Activated CD4-positive, alpha-beta memory T cell treated with anti-CD3 and anti-CD28 coated beads for 36 hours (primary cell): ENCODE measurements at regions not wholly inside any gene's neighbourhood (a gene's known extent, or its start where the extent isn't known, plus 50 kb on each side); places are given as distances from the start of the nearest gene placed in this dataset.
"Not testable (repeated sequence)": the region's sequence is repeated elsewhere in the genome, so short reads cannot be mapped to it uniquely, and the experiment has no call there.

ENCODE experiments used
- CTCF ChIA-PET: fragments of 350-600 bp; sonication (Branson Sonifier 250); formaldehyde crosslinking; loops from one replicate; lab custom pipeline; 2021; ENCODE audit warnings: antibody characterized with exemption, inconsistent platforms; lab: Charles Lee
- POLR2A ChIA-PET: fragments of 350-600 bp; sonication (Branson Sonifier 250); formaldehyde crosslinking; loops from one replicate; lab custom pipeline; 2021; ENCODE audit warnings: antibody characterized with exemption; lab: Charles Lee
- DNase-seq: peaks from one replicate; pipeline ENCODE4 v3.0.0-alpha.2; 2020
- H3K27ac Mint-ChIP-seq: one replicate; pipeline ENCODE4 v1.8.0; 2021; ENCODE audit warnings: mixed read lengths
- H3K27me3 Mint-ChIP-seq: one replicate; pipeline ENCODE4 v1.8.0; 2021; ENCODE audit warnings: mixed read lengths
- H3K36me3 Mint-ChIP-seq: one replicate; pipeline ENCODE4 v1.8.0; 2021; ENCODE audit warnings: mixed read lengths
- H3K4me1 Mint-ChIP-seq: one replicate; pipeline ENCODE4 v1.8.0; 2021; ENCODE audit warnings: low read depth, mixed read lengths
- H3K4me3 Mint-ChIP-seq: one replicate; pipeline ENCODE4 v1.8.0; 2021; ENCODE audit warnings: mild to moderate bottlenecking, mixed read lengths
- H3K9me3 Mint-ChIP-seq: one replicate; pipeline ENCODE4 v1.8.0; 2021; ENCODE audit warnings: mixed read lengths
- intact Hi-C: fragments of 100-400 bp; cut with micrococcal nuclease; formaldehyde crosslinking; loops from one replicate; pipeline ENCODE4 v1.15.1; 2023

DNA sequence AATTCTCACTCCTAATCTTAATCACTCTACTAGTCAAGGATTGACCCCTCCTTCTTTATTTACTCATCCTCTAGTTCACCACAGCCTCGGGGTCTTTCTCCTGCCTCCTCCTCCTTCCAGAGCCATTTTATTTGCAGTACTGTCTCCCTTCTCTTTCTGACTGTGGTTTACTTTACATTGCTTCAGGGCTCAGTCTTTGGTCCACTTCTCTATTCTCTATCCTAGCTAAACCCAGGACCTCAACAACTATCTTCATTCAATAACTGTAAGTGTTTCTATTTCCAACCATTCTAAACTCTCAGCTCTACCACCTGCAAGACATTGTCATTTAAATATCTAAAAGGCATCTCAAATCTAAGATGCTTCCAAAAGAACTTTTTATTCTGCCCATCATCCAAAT is 493.8 kb downstream of the TTLL7 start:
- Mint-ChIP-seq H3K27ac (no peak overlapping the region), H3K4me1 (peaks cover 45% of the 10 kb centered on the region), H3K36me3 (peaks cover 2% of the 10 kb centered on the region), H3K9me3 (peaks cover 2% of the 10 kb centered on the region), H3K4me3 (no peak overlapping the region), H3K27me3 (no peaks in the 10 kb centered on the region)
- intact Hi-C loops: loop anchor here (10.0 kb wide), 2 partner anchors 360 to 940 kb away; no protein-coding TSS in a partner anchor
- POLR2A ChIA-PET: no interaction called here
- no peak for DNase-seq
- CTCF ChIA-PET: no interaction called here

DNA sequence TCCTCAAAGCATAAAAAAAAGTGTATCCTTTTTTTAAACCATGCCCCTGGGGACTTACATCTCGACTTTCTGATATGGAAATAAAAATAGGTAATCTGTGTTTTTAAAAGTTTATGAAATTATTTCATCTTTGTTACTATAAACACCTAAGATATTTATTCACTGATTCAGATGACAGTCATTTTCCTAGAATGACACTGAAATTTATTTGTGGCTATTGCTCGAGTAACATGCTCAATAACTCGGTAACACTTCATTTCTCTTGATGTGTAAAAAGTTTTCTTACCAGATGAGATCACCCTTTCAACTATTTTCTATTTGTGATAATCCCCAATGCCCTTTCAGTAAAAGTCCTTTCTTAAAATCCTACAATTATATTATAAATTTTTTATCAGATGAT is 495.8 kb downstream of the TTLL7 start:
- CTCF ChIA-PET: no interaction called here
- no peak overlapping the region for H3K4me3 Mint-ChIP-seq
- intact Hi-C loops: loop anchor here (10.0 kb wide), 2 partner anchors 362 to 942 kb away; no protein-coding TSS in a partner anchor
- no peak for DNase-seq
- H3K9me3 Mint-ChIP-seq: peaks cover 2% of the 10 kb centered on the region
- no peaks in the 10 kb centered on the region for H3K27me3 Mint-ChIP-seq
- peaks cover 2% of the 10 kb centered on the region for H3K36me3 Mint-ChIP-seq
- H3K27ac Mint-ChIP-seq: no peak overlapping the region
- H3K4me1 Mint-ChIP-seq: peaks cover 35% of the 10 kb centered on the region
- POLR2A ChIA-PET: interaction anchor here (0.6 kb wide), 1 partner anchor 1071 kb away, joined by 3 read pairs; the partner anchor contains the start of gene CTBS

DNA sequence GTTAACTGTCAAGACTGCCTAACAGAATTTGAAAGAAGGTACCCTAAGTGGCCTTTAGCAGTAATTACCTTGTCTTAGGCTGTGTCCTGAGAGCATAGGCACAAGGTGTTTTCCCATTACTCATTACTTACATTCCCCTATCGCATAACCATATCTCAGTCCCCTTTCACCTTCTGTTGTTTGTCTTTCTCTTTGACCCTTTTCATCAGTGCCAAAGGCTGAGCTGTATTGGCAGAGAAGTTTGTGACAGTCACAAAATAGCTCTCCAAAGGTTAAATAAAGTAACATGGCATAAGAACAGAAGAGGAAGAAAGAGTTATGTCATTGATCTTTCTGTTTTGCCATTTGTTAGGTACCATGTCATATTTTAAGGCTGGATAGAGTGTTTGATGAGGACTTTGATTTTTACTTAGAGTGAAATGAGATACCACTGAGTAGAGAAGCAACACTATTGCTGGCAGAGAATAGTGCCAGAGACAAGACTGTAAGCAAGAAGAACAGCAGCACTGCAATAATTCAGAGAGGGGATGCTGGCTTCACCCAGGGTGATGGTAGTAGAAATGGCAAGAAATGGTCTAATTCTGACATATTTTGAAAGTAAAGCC is 497.8 kb downstream of the TTLL7 start:
- Mint-ChIP-seq H3K4me1 (peaks cover 25% of the 10 kb centered on the region), H3K4me3 (no peak overlapping the region), H3K36me3 (peaks cover 2% of the 10 kb centered on the region), H3K27ac (peak overlapping the region; percentile 35), H3K9me3 (peaks cover 2% of the 10 kb centered on the region), H3K27me3 (no peaks in the 10 kb centered on the region)
- POLR2A ChIA-PET: no interaction called here
- DNase-seq: no peak
- intact Hi-C loops: loop anchor here (10.0 kb wide), 2 partner anchors 364 to 944 kb away; no protein-coding TSS in a partner anchor
- CTCF ChIA-PET: no interaction called here

DNA sequence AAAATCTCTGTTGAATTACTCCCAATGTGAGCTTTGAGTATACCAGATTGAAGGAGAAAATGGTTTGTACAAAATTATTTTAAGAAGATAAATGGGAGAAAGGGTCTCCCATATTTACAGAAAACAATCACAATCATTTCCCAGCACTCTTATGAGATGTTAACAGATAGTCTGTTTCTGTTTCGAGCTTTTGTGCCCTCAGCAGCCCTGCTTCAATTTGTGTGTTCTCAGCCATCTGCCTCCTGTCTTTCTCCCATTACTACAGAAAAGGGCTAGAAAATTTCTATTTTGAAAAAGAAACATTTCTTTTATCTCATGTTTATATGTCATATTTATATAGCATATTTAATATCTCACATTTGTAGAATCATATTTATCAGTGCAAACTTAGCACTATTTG is 498.4 kb downstream of the TTLL7 start:
- Mint-ChIP-seq H3K36me3 (peaks cover 2% of the 10 kb centered on the region), H3K9me3 (peaks cover 2% of the 10 kb centered on the region), H3K27ac (no peak overlapping the region), H3K27me3 (no peaks in the 10 kb centered on the region), H3K4me1 (peaks cover 25% of the 10 kb centered on the region), H3K4me3 (no peak overlapping the region)
- intact Hi-C loops: loop anchor here (10.0 kb wide), 2 partner anchors 364 to 944 kb away; no protein-coding TSS in a partner anchor
- CTCF ChIA-PET: no interaction called here
- POLR2A ChIA-PET: no interaction called here
- DNase-seq: no peak

DNA sequence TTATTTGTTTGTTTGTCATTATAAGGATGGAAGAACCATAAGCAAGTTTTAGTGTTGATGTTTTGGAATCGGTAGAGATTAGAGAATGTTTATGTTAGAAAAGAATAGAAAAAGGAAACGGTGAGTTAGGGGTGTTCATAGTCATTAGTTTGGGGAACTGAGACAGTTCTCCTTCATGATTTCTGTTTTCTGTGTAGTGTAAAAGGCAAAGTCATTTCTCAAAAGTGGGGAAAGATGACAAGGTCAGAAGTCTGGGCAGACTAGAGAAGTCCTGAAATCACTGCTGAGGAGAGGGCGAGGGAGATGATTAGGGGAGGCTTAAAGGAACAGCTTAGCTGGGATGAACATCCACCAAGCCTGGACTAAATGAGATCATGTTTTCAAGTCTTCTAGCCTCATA is 498.9 kb downstream of the TTLL7 start:
- Mint-ChIP-seq H3K27me3 (no peaks in the 10 kb centered on the region), H3K4me1 (peaks cover 25% of the 10 kb centered on the region), H3K4me3 (no peak overlapping the region), H3K9me3 (peaks cover 2% of the 10 kb centered on the region), H3K36me3 (no peaks in the 10 kb centered on the region), H3K27ac (no peak overlapping the region)
- CTCF ChIA-PET: no interaction called here
- POLR2A ChIA-PET: no interaction called here
- no peak for DNase-seq
- intact Hi-C loops: loop anchor here (5.0 to 10.0 kb wide), 3 partner anchors 193 to 945 kb away; no protein-coding TSS in a partner anchor

DNA sequence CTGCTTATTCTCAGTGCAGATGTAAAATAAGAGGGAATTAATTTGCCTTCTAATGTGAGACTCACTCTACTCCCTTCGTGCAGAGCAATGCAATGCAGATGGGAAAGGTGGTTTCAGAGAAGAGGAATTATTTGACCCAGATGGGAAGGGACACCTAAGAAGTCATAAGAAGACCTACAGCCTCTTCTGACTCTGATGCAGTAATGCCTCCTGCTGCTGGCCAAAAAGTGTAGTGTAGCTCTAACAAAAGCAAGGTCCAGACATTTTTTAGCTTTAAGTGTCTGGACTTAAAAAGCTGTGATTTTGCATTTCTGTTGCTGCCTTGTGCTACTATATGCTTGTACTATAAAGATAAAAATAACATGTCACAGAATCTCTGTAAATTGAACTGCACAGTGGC is 501.4 kb downstream of the TTLL7 start:
- H3K36me3 Mint-ChIP-seq: no peaks in the 10 kb centered on the region
- no peak overlapping the region for H3K4me3 Mint-ChIP-seq

DNA sequence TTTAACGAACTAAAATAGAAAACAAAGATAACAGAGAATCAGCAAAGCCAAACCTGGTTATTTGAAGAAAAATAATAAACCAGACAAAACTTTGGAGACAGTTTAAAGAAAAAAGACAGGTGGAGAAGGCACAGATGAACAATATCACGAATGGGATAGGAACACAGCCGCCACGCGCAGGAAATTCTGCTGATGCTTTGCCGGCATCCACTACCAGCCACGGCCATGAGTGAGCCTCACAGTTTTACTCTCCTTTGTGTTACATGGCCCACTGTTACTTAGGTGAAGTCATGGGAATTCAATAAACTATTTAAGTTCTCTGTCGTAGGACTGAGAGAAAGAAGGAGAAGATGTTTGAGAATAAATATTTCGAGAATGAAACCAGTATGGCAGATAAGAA is 503.4 kb downstream of the TTLL7 start:
- intact Hi-C loops: loop anchor here (5.0 kb wide), 1 partner anchor 188 kb away; no protein-coding TSS in a partner anchor
- Mint-ChIP-seq H3K27ac (no peak overlapping the region), H3K9me3 (no peaks in the 10 kb centered on the region), H3K4me3 (no peak overlapping the region), H3K27me3 (no peaks in the 10 kb centered on the region), H3K36me3 (no peaks in the 10 kb centered on the region), H3K4me1 (peaks cover 21% of the 10 kb centered on the region)
- DNase-seq: no peak
- POLR2A ChIA-PET: no interaction called here
- CTCF ChIA-PET: no interaction called here

More for the DNA sequence above, 501.4 kb downstream of the TTLL7 start:
- Mint-ChIP-seq H3K9me3 (no peaks in the 10 kb centered on the region), H3K27ac (no peak overlapping the region), H3K27me3 (no peaks in the 10 kb centered on the region), H3K4me1 (peaks cover 25% of the 10 kb centered on the region)
- POLR2A ChIA-PET: no interaction called here
- CTCF ChIA-PET: interaction anchor here (1.5 kb wide), 1 partner anchor 14 kb away, joined by 4 read pairs; no protein-coding TSS in a partner anchor
- intact Hi-C loops: loop anchor here (5.0 kb wide), 1 partner anchor 190 kb away; no protein-coding TSS in a partner anchor
- DNase-seq: no peak

DNA sequence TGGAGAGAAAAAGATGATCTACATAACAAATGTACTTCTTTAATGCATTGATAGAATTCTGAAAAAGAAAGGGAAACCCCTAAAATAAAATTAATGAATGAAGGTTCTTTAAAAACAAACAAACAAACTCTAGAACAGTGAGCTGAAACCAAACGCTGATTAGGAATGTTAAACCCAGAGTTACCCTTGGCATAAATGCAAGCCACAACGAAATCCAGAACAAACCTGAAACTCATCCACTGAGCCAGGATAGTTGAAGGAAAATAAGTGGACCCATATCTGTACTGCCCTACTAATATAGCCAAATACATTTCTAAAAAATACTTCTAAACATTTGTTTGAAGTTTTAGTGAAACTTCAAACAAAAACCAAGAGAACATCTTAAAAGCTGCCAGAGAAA is 505.3 kb downstream of the TTLL7 start:
- CTCF ChIA-PET: no interaction called here
- no peak for DNase-seq
- no peak overlapping the region for H3K27ac Mint-ChIP-seq
- H3K27me3 Mint-ChIP-seq: no peaks in the 10 kb centered on the region
- H3K36me3 Mint-ChIP-seq: no peaks in the 10 kb centered on the region
- no peak overlapping the region for H3K4me3 Mint-ChIP-seq
- intact Hi-C loops: no loop called here
- POLR2A ChIA-PET: no interaction called here
- peaks cover 21% of the 10 kb centered on the region for H3K4me1 Mint-ChIP-seq
- H3K9me3 Mint-ChIP-seq: no peaks in the 10 kb centered on the region

DNA sequence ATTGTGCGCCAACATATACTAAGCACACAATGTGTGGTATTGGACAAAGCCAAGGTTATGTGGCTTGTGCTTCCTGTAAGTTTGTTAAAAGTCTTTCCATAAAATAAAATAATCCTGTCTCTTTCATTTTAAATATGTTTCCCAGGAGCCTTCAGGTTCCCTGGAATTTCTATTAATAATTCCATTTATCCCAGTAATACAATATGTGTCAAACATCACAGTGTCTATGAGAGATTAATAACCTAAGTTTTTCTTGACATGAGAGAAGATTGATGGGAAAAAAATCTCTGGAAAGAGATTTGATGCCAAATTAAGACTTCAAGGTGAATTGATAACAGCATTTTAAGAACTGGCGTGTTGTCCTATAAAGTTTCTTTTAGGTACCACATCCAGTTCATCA is 507.0 kb downstream of the TTLL7 start:
- ChIA-PET POLR2A (no interaction called here), CTCF (no interaction called here)
- DNase-seq: no peak
- peaks cover 34% of the 10 kb centered on the region for H3K4me1 Mint-ChIP-seq
- no peaks in the 10 kb centered on the region for H3K9me3 Mint-ChIP-seq
- no peak overlapping the region for H3K27ac Mint-ChIP-seq
- H3K36me3 Mint-ChIP-seq: no peaks in the 10 kb centered on the region
- intact Hi-C loops: no loop called here
- no peaks in the 10 kb centered on the region for H3K27me3 Mint-ChIP-seq
- no peak overlapping the region for H3K4me3 Mint-ChIP-seq

DNA sequence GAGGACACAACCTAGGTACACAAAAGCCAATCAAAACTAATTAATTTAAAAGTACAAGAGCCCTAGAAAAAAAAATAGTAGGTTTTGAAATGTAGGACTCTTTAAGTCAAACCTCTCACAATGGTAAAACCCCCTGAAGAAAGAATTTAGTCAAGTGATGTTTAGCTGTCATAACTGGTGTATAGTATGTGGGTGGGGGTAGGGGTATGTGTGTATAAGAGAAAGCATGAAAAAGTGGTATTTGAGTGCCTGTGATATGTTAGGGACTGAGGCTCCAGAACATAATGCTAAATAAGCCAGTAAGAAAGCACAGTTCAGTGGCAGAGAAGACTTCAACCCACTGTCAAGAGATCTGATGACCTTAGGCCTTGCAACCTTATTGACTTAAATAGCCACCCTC is 507.9 kb downstream of the TTLL7 start:
- CTCF ChIA-PET: no interaction called here
- no peak for DNase-seq
- Mint-ChIP-seq H3K4me3 (no peak overlapping the region), H3K36me3 (no peaks in the 10 kb centered on the region), H3K27ac (peak overlapping the region; percentile 64), H3K4me1 (peaks cover 37% of the 10 kb centered on the region), H3K9me3 (no peaks in the 10 kb centered on the region), H3K27me3 (no peaks in the 10 kb centered on the region)
- intact Hi-C loops: no loop called here
- POLR2A ChIA-PET: interaction anchor here (0.5 kb wide), 1 partner anchor 20 kb away, joined by 3 read pairs; no protein-coding TSS in a partner anchor

DNA sequence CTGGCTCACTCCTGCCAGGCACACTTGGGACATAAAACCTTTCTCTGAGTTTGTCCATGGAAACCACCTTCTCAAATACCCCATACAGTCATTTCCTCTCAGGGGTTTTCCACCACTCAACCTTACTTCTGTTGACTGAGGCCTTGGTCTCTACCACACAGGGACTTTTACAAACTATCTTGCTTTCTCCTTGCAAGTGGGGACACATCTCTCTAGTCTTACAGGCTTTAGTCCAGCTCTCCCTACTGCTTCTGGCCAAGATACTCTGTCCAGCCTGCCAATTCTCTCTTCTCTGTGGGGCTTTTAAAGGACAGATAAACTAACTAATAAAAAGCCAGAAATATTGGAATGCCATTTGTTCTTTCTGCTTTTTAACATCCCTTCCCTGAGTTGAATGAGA is 510.8 kb downstream of the TTLL7 start:
- not testable (repeated sequence) for H3K36me3 Mint-ChIP-seq
- H3K27ac Mint-ChIP-seq: peak overlapping the region; percentile 74

DNA sequence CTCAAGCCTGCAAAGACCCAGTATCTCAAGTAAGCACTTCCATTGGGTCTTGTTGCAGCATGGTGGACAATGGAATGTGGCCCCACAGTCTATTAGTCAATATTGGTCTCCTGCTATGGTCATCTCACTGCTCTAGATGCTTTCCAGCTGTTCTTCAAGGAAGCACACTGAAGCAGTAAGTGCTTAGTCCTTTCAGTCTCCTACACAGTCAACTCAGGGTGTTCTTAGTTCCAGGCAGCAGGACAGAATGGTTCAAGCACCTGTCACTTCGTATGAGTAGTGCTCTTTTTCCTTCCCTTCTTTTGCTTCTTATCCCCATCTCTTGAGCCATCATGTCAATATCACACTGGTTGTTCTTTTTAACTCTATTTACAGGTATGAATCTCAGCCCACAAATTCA is 511.5 kb downstream of the TTLL7 start:
- CTCF ChIA-PET, H3K4me3 Mint-ChIP-seq, H3K27me3 Mint-ChIP-seq, intact Hi-C loops, POLR2A ChIA-PET, H3K36me3 Mint-ChIP-seq, DNase-seq, H3K9me3 Mint-ChIP-seq: not testable (repeated sequence)
- H3K27ac Mint-ChIP-seq: peak overlapping the region; percentile 52
- peaks cover 39% of the 10 kb centered on the region for H3K4me1 Mint-ChIP-seq

More for the DNA sequence above, 510.8 kb downstream of the TTLL7 start:
- DNase-seq: peak; percentile 15
- CTCF ChIA-PET, POLR2A ChIA-PET, H3K9me3 Mint-ChIP-seq, intact Hi-C loops, H3K27me3 Mint-ChIP-seq, H3K4me3 Mint-ChIP-seq: not testable (repeated sequence)
- H3K4me1 Mint-ChIP-seq: peaks cover 39% of the 10 kb centered on the region
